Daoy (cell line): ENCODE measurements at regions not wholly inside any gene's neighbourhood (a gene's known extent, or its start where the extent isn't known, plus 50 kb on each side); places are given as distances from the start of the nearest gene placed in this dataset.
"Not testable (repeated sequence)": the region's sequence is repeated elsewhere in the genome, so short reads cannot be mapped to it uniquely, and the experiment has no call there.

Experiments used
- DNase-seq: peaks from one replicate; pipeline ENCODE4 v3.0.0-alpha.2; 2015; ENCODE audit warnings: low read depth

DNA sequence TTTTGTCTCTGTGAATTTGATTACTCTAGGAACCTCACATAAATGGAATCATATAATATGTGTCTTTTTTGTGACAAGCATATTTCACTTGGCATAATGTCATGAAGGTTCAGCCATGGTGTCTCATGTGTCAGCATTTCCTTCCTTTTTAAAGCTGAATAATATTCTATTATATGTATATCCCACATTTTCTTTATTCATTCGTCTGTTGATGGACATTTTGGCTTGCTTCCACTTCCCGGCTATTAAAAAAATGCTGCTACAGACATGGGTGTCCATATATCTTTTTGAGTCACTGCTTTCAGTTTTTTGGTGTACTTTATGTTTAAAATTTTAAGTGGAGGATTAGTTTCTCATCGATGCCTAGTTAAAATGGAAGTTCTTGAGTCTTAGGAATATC lies 59.8 kb upstream of the C5orf63 start:
- no peak for DNase-seq

DNA sequence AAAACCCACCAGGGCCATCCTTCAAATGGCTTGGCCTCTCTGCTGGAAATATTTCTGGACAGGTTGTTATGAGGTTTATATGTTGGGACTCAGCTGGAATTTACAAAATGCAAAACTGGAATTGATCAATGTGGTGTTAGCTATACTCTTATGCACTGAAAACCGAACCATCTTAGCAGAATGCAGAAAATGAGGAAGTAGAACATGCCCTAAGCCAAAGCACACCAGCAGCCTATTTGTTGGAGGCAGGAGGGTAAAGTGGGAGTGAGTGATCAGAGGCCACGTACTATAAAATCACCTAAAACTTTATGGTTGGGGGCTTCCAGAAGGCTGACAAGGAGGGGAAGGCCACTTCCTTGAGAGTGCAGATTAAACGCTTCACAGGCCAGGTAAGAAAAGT lies 63.6 kb upstream of the C5orf63 start:
- no peak for DNase-seq

DNA sequence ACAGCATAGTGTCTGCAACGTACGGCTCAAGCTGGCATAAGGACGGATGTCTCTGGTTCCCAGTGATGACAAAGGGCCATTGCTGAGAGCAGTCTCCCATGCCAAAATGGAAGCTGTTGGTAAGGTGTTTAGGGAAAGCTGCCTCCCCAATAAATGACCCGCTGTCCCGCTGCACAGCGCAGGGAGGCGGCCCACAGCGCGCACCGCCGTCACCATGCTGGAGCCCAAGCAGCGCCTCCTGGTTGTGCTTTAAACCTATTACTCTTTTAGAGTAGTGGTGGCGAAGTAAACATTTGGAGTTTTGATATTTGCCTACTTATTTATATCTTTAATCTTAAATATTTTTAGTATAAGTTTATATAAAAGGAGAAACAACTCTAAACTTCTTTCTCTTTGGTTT lies 70.4 kb upstream of the C5orf63 start:
- no peak for DNase-seq

DNA sequence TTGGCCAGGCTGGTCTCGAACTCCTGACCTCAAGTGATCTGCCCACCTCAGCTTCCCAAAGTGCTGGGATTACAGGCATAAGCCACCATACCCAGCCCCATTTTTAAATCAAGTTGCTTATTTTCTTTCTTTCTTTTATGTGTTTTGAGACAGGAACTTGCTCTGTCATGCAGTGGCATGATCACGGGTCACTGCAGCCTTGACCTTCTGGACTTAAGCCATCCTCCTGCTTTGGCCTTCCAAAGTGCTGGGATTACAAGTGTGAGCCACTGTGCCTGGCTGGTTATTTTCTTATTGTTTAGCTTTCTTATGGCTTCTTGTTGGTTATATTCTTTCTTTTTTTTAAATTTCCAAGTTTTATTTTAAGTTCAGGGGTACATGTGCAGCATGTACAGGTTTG lies 79.7 kb upstream of the C5orf63 start:
- DNase-seq = no peak

DNA sequence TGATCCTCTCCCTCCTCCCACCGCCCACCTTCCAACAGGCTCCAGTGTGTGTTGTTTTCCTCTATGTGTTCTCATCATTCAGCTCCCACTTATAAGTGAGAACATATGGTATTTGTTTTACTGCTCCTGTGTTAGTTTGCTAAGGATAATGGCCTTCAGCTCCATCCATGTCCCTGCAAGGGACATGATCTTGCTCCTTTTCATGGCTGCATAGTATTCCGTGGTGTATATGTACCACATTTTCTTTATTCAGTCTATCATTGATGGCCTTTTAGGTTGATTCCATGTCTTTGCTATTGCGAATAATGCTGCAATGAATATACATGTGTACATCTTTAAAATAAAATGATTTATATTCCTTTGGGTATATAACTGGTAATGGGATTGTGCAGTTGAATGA lies 80.2 kb upstream of the C5orf63 start:
- DNase-seq = no peak

DNA sequence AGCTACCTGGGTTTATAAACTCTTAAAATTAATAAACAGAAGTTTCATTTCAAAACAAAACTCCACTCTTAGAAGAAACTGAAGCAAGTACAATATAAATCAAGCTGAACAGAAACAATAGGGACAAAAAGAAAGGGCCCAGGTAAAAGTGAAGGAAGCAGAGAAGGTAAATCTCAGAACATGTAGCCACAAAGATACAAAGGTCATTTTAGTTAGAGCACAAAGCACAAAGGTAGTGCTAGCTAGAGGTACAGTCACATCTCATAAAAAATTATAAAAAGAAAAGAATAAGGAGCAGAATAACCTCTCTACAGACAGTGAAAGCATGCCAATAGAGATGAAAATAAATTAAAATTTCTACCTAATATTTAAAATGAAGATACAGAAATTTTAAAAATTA lies 90.4 kb upstream of the C5orf63 start:
- DNase-seq = no peak

DNA sequence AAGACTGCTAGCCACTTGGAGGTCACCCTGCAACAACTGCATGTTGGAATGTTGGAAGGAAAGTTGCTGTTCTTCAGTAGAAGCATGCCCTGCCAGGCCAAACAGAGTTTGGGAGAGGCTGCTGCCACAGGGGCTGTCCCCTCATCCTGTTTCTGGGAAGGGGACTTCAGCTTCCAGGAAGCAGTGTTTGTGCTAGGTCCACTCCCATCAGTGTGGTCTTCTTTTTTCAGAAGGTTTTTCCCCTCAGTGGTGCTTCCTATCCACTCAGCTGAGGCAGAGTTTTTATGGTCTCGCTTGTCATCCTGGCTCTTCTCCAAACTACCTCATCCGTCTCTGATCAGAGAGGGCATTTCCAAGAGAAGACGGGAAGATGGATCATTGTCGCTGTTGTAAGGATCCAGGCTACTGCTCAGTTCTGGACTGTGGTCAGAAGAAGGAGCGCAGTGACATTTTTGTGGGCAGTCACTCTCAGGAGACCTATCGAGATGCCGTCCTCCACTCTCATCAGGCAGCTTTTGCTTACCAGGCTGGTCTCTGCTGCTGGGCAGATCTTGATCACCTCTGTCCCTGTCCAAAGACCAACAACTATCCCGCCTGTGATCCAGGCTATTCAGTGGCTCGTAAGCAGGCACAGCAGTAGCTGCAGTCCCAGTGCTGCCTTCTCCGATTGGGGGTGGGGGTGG lies 97.8 kb upstream of the C5orf63 start:
- DNase-seq = peak; percentile 13

DNA sequence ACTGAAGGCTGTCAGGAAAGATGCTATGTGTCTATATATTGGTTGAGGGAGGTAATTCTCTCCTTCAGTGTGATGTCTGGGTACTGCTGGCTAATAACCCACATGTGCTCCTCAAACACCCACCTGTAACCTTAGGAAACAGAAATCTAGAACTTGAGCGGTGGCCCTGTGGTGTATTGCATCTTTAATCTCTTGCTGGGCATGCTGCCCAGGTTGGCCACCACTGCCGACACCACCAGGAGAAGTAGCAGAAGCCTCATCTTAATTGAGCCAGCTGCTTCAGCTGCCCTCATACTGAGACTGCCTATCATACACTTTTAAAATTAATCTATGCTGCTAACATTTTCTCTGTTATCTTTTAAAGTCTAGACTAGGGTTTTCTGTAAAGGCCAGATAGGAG lies 103.5 kb upstream of the C5orf63 start:
- DNase-seq = no peak

DNA sequence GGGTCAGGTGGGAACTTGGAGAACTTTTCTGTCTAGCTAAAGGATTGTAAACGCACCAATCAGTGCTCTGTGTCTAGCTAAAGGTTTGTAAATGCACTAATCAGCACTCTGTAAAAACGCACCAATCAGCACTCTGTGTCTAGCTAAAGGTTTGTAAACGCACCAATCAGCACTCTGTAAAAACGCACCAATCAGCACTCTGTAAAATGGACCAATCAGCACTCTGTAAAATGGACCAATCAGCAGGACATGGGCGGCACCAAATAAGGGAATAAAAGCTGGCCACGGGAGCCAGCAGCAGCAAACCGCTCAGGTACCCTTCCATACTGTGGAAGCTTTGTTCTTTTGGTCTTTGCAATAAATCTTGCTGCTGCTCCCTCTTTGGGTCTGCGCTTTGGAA lies 108.0 kb upstream of the MEGF10 start:
- not testable (repeated sequence) for DNase-seq

DNA sequence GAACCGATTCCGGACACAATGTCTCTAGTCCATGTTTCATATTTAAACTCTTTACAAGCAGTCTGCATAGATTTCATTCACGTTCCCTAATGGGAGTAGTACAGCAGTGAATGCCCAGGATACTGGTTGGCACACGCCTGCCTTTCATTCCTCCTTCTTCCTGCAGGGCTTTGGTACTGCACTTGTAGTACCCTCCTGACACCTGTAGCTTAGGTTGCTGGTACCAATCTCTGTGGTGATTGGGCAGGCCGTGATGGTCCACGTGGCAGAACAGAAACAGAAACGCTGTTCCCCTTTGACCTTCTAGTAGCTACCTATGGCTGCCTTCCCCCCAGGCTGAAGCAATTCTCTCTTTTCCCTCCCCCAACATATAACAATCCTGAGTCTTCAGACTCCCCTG lies 107.3 kb upstream of the MEGF10 start:
- DNase-seq = no peak

DNA sequence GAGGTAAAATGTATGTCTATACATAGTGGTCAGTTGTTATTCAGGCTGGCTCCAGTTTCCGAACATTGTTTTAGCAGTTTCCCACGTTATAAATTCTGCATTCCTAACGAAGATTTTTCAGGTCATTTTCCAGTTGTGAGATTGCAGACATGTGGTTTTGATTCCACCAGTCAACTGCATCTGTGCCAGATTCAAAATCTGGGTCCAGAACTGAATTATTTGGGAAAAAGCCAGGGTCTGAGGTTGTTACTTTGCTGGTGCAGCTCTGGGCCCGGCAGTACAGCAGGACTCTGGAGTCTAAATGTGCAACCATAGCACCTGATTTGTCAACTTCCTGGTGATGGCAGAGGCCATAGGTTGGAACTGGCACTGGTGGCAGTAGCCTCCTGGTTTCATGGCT lies 105.7 kb upstream of the MEGF10 start:
- DNase-seq = no peak

DNA sequence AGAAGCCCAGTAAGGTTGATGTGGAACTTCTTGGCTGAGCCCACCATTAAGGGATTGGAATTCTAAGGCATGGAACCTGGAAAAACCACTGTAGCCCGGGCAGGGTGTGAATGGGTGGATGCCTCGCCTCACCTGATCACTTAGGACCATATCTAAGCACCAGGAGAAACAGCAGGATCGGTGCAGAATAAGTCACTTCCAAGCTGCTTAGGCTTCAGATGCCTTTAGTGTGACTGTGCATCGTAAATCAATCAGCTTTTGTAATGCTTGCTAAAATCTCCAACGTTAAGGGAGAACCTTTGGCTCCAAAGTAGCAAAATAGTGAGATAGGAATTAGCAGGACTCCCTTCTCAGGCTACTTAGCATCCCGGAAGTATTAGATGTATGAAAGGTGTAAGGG lies 103.9 kb upstream of the MEGF10 start:
- DNase-seq = no peak

DNA sequence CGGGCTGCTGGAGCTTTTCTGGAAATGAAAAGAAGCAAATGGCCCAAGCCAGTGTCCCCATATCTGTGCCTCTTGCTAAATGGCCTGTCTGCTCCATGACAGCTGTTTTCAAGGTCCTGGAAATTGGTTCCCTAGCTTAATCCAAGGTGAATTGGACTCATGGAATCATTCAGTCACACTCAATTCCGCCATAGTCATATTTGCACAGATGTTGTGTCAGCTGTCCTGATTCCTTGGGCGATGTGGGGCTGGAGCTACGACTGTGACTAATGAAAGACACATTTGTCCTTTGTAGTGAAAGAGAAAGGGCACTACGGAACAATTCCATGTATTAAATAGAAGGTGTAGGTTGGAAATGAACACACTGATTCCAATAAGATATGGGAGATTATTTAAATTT lies 102.9 kb upstream of the MEGF10 start:
- DNase-seq = no peak

DNA sequence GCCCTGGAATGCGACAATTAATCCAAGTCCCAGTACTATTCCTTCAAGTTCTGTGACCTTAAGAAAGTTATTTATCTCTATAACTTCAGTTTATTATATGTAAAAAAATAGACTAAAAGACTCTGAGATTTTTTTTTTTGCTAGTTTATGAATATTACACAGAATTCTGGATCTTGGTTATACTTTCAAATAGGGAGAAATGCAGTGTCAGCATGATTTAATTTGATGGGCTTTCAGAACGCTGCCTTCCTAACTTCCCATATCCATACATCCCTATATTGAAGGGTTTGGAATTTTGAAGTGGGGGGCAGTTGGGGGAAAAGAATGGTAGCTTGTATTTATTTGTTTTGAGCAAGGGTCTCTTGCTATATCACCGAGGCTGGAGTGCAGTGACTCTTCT lies 98.4 kb upstream of the MEGF10 start:
- DNase-seq = no peak

DNA sequence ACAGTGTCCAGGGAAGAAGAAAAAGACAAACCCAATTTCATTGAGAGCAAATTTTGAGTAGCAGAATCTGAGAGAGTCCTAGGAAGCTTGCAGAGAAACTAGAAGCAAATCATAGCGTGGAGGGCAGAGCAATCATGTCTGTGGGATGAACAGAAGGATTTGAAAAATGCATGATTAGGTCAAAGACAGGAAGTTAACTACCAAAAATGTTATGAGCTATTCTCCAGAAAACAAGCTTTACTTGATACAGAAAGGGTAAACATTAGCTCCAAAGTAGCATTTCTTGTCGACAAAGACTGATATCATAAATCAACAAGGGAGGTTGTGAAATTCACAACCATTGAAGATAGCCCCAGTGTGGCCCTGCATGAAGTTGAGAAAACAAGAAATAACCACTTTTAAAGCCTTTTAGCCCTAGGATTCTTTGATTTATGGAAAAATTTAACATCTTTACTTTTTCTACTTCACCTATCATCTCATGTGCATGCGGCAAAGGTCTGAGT lies 97.7 kb upstream of the MEGF10 start:
- no peak for DNase-seq

DNA sequence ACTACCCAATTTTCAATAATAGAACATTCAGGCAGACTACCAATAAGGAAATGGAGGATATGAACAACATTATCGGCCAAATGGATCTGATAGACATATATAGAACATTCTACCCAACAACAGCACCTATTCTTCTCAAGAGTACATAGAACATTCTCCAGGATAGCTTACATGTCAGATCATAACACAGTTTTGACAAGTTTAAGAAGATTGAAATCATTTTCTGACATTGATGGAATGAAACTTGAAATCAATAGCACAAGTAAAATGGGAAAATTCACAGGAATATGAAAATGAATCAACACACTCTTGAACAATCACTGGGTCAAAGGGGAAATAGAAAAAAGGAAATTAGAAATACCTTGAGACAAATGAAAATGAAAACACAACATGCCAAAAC lies 94.6 kb upstream of the MEGF10 start:
- DNase-seq = no peak

DNA sequence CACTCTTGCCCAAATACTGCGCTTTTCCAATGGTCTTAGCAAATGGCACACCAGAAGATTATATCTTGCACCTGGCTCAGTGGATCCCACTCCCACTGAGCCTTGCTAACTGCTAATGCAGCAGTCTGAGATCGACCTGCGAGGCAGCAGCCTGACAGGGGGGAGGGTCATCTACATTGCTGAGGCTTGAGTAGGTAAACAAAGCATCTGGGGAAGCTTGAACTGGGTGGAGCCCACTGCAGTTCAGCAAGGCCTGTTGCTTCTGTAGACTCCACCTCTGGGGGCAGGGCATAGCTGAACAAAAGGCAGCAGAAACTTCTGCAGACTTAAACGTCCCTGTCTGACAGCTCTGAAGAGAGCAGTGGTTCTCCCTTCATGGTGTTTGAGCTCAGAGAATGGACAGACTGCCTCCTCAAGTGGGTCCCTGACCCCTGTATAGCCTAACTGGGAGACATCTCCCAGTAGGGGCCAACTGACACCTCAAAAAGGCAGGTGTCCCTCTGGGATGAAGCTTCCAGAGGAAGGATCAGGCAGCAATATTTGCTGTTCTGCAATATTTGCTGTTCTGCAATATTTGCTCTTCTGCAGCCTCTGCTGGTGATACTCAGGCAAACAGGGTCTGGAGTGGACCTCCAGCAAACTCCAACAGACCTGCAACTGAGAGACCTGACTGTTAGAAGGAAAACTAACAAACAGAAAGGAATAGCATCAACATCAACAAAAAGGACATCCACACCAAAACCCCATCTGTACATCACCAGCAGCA lies 93.0 kb upstream of the MEGF10 start:
- not testable (repeated sequence) for DNase-seq

DNA sequence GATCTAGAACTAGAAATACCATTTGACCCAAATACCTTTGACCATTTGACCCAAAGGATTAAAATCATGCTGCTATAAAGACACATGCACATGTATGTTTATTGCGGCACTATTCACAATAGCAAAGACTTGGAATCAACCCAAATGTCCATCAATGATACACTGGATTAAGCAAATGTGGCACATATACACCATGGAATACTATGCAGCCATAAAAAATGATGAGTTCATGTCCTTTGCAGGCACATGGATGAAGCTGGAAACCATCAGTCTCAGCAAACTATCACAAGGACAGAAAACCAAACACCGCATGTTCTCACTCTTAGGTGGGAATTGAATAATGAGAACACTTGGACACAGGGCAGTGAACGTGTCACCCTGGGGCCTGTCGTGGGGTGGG lies 87.9 kb upstream of the MEGF10 start:
- not testable (repeated sequence) for DNase-seq

DNA sequence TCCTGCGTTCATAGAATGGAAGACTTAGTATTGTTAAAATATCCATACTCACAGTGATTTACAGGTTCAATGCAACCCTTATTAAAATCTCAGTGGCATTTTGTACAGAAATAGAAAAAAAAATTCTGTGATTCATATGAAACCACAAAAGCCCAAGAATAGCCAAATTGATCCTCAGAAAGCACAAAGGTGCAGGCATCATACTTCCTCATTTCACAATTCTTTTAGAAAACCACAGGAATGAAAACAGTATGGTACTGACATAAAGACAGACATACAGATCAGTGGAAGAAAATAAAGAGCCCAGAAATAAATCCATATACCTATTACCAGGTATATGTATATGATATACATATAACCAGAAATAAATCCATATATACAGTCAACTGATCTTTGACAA lies 86.8 kb upstream of the MEGF10 start:
- peak; percentile 61 for DNase-seq

DNA sequence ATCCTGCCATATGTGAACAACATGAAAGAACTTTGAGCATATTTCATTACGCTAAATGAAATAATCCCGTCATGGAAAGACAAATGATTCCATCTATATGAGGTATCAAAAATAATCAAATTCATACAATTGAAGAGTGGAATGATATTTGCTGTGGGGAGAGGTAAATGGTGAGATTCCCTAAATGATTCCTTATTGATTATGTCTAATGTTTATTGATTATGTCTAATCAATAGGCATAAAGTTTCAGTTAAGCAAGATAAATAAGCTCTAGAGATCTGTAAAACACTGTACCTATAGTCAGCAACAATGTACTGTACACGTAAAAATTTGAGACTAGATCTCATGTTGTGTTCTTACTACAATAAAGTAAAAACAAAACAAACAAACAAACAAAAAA lies 85.4 kb upstream of the MEGF10 start:
- no peak for DNase-seq

DNA sequence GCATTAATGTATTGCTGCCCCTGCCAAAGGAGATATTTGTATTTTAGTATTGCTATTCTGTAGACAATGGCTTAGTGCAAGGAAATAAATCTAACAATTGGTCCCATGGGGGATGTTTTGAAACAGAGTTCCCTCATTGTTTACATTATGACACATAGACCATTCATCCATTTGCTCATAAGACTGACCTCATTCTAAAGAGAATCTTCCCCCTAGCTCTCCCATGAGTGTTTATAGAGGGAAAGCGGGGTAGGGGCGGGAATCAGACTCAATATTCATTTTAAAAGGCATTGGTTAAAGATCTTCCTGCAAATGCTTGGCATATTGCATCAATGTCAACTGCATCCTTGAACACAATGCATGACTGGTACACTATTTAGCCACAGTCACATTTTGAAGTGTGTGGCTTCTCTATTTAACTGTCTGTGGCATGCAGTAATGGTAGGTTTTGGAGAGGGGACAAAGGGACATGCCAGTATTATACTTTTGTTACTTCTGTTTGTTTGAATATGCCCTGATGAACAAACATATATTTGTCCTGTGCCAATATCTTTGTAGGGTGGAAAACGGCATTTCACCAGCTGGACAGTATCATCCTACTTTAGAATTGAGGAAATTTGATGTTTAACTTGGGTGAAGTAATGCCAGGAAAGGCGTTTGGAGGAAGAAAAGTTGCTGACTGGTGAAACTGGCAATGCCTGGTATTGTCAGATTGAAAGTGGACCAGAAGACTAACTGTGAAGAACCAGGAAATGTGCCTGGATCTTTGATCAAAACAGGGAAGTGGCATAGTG lies 84.1 kb upstream of the MEGF10 start:
- peak; percentile 86 for DNase-seq

DNA sequence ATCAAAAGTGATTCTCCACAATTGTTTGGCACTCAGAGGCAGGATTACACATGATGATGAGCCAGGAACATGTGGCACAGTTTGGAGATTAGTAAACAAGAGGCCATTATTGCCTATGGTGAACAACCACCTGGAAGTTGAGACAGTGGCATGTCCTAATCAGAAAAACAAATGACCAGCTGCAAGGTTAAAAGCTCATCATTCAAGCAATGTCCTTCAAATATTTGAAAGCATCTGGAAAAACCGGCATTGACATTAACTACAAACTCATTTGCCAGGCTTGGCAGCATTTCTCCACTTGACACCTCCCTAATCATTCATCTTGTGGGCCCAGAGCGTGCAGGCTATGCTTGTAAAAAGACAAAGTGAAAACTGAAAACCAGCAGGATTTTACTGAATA lies 80.6 kb upstream of the MEGF10 start:
- DNase-seq = no peak

DNA sequence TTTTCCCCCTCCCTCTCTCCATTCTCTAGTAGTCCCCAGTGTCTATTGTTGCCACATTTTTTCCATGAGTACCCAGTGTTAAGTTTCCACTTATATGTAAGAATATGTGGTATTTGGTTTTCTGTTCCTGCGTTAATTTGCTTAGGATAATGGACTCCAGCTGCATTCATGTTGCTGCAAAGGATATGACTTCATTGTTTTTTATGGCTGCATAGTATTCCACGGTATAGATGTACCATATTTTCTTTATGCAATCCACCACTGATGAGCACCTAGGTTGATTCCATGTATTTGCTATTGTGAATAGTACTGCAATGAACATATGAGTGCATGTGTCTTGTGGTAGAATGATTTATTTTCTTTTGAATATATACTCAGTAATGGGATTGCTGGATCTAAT lies 77.4 kb upstream of the MEGF10 start:
- no peak for DNase-seq
